Smooth muscle cell (in vitro differentiated cells): ENCODE measurements at regions not wholly inside any gene's neighbourhood (a gene's known extent, or its start where the extent isn't known, plus 50 kb on each side); places are given as distances from the start of the nearest gene placed in this dataset.

Source experiments
- DNase-seq: peaks from one replicate; lab custom pipeline; 2025; ENCODE audit not compliant: unreplicated experiment; lab: John Stamatoyannopoulos, UW
- H2AFZ ChIP-seq: fragments of 200-600 bp; sonication (generic); 2 replicates; pipeline ENCODE4 v1.6.0; 2016; ENCODE audit warnings: antibody characterized with exemption, low read depth, mild to moderate bottlenecking
- H3F3A ChIP-seq: fragments of 200-600 bp; sonication (generic); 2 replicates; pipeline ENCODE4 v1.6.0; 2017; ENCODE audit warnings: antibody characterized with exemption, low read depth
- H3K27ac ChIP-seq: fragments of 200-600 bp; sonication (generic); 2 replicates; pipeline ENCODE4 v1.5.1; 2016; ENCODE audit warnings: low read depth, mild to moderate bottlenecking
- H3K27me3 ChIP-seq: fragments of 200-600 bp; sonication (generic); 2 replicates; pipeline ENCODE4 v1.6.1; 2016; ENCODE audit warnings: low read depth, mild to moderate bottlenecking
- H3K36me3 ChIP-seq: fragments of 200-600 bp; sonication (generic); 2 replicates; pipeline ENCODE4 v1.5.1; 2016; ENCODE audit warnings: low read depth
- H3K4me1 ChIP-seq: fragments of 200-600 bp; sonication (generic); 2 replicates; pipeline ENCODE4 v1.5.1; 2016; ENCODE audit warnings: low read depth
- H3K4me2 ChIP-seq: fragments of 200-600 bp; sonication (generic); 2 replicates; pipeline ENCODE4 v1.6.0; 2016; ENCODE audit warnings: mild to moderate bottlenecking
- H3K4me3 ChIP-seq: fragments of 200-600 bp; sonication (generic); 2 replicates; pipeline ENCODE4 v1.5.1; 2016; ENCODE audit warnings: mild to moderate bottlenecking
- H3K79me2 ChIP-seq: fragments of 200-600 bp; sonication (generic); 2 replicates; pipeline ENCODE4 v1.6.0; 2016; ENCODE audit warnings: low read depth, mild to moderate bottlenecking
- H3K9ac ChIP-seq: fragments of 200-600 bp; sonication (generic); 2 replicates; pipeline ENCODE4 v1.6.0; 2016; ENCODE audit warnings: low read depth
- H3K9me3 ChIP-seq: fragments of 200-600 bp; sonication (generic); replicated peaks from 2 replicates; pipeline ENCODE4 v1.5.1; 2016; ENCODE audit warnings: low read depth
- H4K20me1 ChIP-seq: fragments of 200-600 bp; sonication (generic); 2 replicates; pipeline ENCODE4 v1.6.0; 2016; ENCODE audit warnings: low read depth
- CTCF ChIP-seq: fragments of 200-600 bp; sonication (generic); IDR thresholded peaks from 2 replicates; pipeline ENCODE4 v1.5.1; 2017; ENCODE audit warnings: borderline replicate concordance, mild to moderate bottlenecking, antibody characterized with exemption; ENCODE audit not compliant: insufficient read depth, poor library complexity, severe bottlenecking
- WGBS: methylation state at CpG from one replicate; pipeline ENCODE4 v1.1.7; 2016; ENCODE audit warnings: low lambda C conversion rate; 5-methylcytosine and 5-hydroxymethylcytosine counted together

- no peak overlapping the region for H3K27ac ChIP-seq
- no peaks in the 10 kb centered on the region for H3K36me3 ChIP-seq
- H3F3A ChIP-seq, result no peaks in the 10 kb centered on the region
- DNase-seq, result no peak
- no peak for TF ChIP-seq CTCF
- no peak overlapping the region for H2AFZ ChIP-seq
- no peak overlapping the region for H3K4me3 ChIP-seq
- H3K4me2 ChIP-seq, result no peak overlapping the region
- H3K4me1 ChIP-seq, result peaks cover 5% of the 10 kb centered on the region
- no peak overlapping the region for H3K9ac ChIP-seq
- no peaks in the 10 kb centered on the region for H3K27me3 ChIP-seq
- no peaks in the 10 kb centered on the region for H4K20me1 ChIP-seq
- WGBS, result 74% methylated on average over 5 of the region's 5 CpGs
- H3K79me2 ChIP-seq, result no peaks in the 10 kb centered on the region
- no peaks in the 10 kb centered on the region for H3K9me3 ChIP-seq
Measured at GRCh38 chr1:56255516-56256152, 323.7 kb downstream of the PLPP3 start.

- no peaks in the 10 kb centered on the region for H3K79me2 ChIP-seq
- no peak for DNase-seq
- H3K27ac ChIP-seq, result no peak overlapping the region
- no peaks in the 10 kb centered on the region for H4K20me1 ChIP-seq
- TF ChIP-seq CTCF, result no peak
- 58% methylated on average over 2 of the region's 2 CpGs for WGBS
- H3K36me3 ChIP-seq, result no peaks in the 10 kb centered on the region
- H3K9me3 ChIP-seq, result no peaks in the 10 kb centered on the region
- no peaks in the 10 kb centered on the region for H3F3A ChIP-seq
- no peak overlapping the region for H2AFZ ChIP-seq
- H3K27me3 ChIP-seq, result no peaks in the 10 kb centered on the region
- no peak overlapping the region for H3K9ac ChIP-seq
- H3K4me1 ChIP-seq, result peaks cover 5% of the 10 kb centered on the region
- H3K4me3 ChIP-seq, result no peak overlapping the region
- no peak overlapping the region for H3K4me2 ChIP-seq
Measured at GRCh38 chr1:56254130-56254529, 325.2 kb downstream of the PLPP3 start.

GRCh38 chr1:56250809-56251208, 328.6 kb downstream of the PLPP3 start:
- TF ChIP-seq CTCF, result no peak
- no peak for DNase-seq
- H3K9ac ChIP-seq, result no peak overlapping the region
- WGBS, result 94% methylated on average over 1 of the region's 1 CpG
- H3K27ac ChIP-seq, result no peak overlapping the region
- H4K20me1 ChIP-seq, result no peaks in the 10 kb centered on the region
- no peaks in the 10 kb centered on the region for H3K36me3 ChIP-seq
- H3K4me1 ChIP-seq, result peaks cover 5% of the 10 kb centered on the region
- no peak overlapping the region for H3K4me3 ChIP-seq
- H2AFZ ChIP-seq, result no peak overlapping the region
- no peaks in the 10 kb centered on the region for H3K79me2 ChIP-seq
- no peaks in the 10 kb centered on the region for H3F3A ChIP-seq
- H3K4me2 ChIP-seq, result no peak overlapping the region
- no peaks in the 10 kb centered on the region for H3K27me3 ChIP-seq
- no peaks in the 10 kb centered on the region for H3K9me3 ChIP-seq

GRCh38 chr1:56249234-56249633, 330.1 kb downstream of the PLPP3 start:
- 83% methylated on average over 2 of the region's 2 CpGs for WGBS
- no peak for DNase-seq
- no peak overlapping the region for H3K4me3 ChIP-seq
- peaks cover 5% of the 10 kb centered on the region for H3K4me1 ChIP-seq
- H2AFZ ChIP-seq, result no peak overlapping the region
- H3K9me3 ChIP-seq, result no peaks in the 10 kb centered on the region
- no peak overlapping the region for H3K27ac ChIP-seq
- H3K9ac ChIP-seq, result no peak overlapping the region
- no peaks in the 10 kb centered on the region for H3K36me3 ChIP-seq
- no peak overlapping the region for H3K4me2 ChIP-seq
- H4K20me1 ChIP-seq, result no peaks in the 10 kb centered on the region
- TF ChIP-seq CTCF, result no peak
- no peaks in the 10 kb centered on the region for H3K27me3 ChIP-seq
- H3K79me2 ChIP-seq, result no peaks in the 10 kb centered on the region
- no peaks in the 10 kb centered on the region for H3F3A ChIP-seq
